Right atrium auricular region (tissue), 2 donors: ENCODE measurements at regions not wholly inside any gene's neighbourhood (a gene's known extent, or its start where the extent isn't known, plus 50 kb on each side); places are given as distances from the start of the nearest gene placed in this dataset.
"Not testable (repeated sequence)": the region's sequence is repeated elsewhere in the genome, so short reads cannot be mapped to it uniquely, and the experiment has no call there.

Source experiments
- DNase-seq: peaks from one replicate; pipeline ENCODE4 v3.0.0-alpha.2; 2019; ENCODE audit warnings: low spot score
- H3K27ac ChIP-seq, 2 donors: fragments of 200-600 bp; sonication (generic); 1 replicate in 1 of 2; 2 replicates in 1 of 2; pipeline ENCODE4 v1.5.1; 2016 to 2019
- H3K27me3 ChIP-seq, 2 donors: fragments of 200-600 bp; sonication (generic); one replicate each; pipeline versions ENCODE4 v1.5.1 to v1.6.0; 2017 to 2019
- H3K36me3 ChIP-seq: fragments of 200-600 bp; sonication (generic); one replicate; pipeline ENCODE4 v1.5.1; 2016
- H3K4me1 ChIP-seq, 2 donors: fragments of 200-600 bp; sonication (generic); one replicate each; pipeline versions ENCODE4 v1.5.1 to v1.6.0; 2017 to 2019
- H3K4me3 ChIP-seq, 2 donors: fragments of 200-600 bp; sonication (generic); 1 replicate in 1 of 2; 2 replicates in 1 of 2; pipeline ENCODE4 v1.5.1; 2017 to 2019; ENCODE audit warnings: mild to moderate bottlenecking in 1 of 2, moderate library complexity in 1 of 2
- H3K9me3 ChIP-seq, 2 donors: fragments of 200-600 bp; sonication (generic); one replicate each; pipeline ENCODE4 v1.5.1; 2019
- TF ChIP-seq, protein P1 (sequence below), 2 donors: fragments of 200-600 bp; sonication (generic); IDR thresholded peaks; one replicate each; pipeline ENCODE4 v1.5.1; 2019; ENCODE audit warnings: antibody characterized with exemption in 2 of 2

DNA sequence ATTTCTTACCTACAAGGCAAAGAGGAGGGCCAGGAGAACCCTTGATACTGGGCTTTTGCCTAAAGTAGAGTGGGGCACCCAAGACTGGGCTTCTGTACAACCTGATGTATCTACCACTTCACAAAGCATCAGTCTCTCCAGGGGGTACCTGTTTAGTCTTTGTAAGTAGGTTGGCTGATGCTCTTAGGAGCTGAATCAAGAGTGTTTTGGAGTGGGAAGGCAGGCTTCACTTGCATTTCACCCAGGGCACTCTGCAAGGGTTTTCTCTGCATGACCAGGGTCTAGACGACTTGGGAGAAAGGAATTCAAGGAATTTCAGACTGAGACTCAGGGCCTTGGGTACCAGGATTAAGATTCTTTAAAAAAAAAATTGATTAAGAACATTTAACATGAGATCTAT is 361.5 kb downstream of the RFC3 start:
- Histone ChIP-seq H3K9me3 (no peaks in the 10 kb centered on the region), H3K4me1 (no peaks in the 10 kb centered on the region), H3K27me3 (no peaks in the 10 kb centered on the region), H3K27ac (no peak overlapping the region), H3K36me3 (no peaks in the 10 kb centered on the region), H3K4me3 (no peak overlapping the region)
- TF ChIP-seq, protein P1, sequence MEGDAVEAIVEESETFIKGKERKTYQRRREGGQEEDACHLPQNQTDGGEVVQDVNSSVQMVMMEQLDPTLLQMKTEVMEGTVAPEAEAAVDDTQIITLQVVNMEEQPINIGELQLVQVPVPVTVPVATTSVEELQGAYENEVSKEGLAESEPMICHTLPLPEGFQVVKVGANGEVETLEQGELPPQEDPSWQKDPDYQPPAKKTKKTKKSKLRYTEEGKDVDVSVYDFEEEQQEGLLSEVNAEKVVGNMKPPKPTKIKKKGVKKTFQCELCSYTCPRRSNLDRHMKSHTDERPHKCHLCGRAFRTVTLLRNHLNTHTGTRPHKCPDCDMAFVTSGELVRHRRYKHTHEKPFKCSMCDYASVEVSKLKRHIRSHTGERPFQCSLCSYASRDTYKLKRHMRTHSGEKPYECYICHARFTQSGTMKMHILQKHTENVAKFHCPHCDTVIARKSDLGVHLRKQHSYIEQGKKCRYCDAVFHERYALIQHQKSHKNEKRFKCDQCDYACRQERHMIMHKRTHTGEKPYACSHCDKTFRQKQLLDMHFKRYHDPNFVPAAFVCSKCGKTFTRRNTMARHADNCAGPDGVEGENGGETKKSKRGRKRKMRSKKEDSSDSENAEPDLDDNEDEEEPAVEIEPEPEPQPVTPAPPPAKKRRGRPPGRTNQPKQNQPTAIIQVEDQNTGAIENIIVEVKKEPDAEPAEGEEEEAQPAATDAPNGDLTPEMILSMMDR (IDR thresholded peaks at IDR 0.05): no peak
- DNase-seq: no peak

DNA sequence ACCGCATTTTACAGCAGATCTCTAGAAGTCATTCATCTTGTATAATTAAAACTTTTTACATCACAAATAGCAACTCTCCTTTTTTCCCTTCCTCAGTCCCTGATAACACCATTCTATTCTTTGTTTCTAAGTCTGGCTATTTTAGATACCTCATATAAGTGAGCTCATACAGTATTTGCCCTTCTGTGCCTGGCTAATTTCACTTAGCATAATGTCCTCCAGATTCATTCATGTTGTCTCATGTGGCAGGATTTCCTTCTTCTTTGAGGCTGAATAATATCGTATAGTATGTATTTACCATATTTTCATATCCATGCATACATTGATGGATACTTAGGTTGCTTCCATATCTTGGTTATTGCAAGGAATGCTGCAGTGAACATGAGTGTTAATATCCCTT is 362.0 kb downstream of the RFC3 start:
- DNase-seq: no peak
- TF ChIP-seq, protein P1 (IDR thresholded peaks at IDR 0.05): no peak
- Histone ChIP-seq H3K4me3 (no peak overlapping the region), H3K36me3 (no peaks in the 10 kb centered on the region), H3K27me3 (no peaks in the 10 kb centered on the region), H3K4me1 (no peaks in the 10 kb centered on the region), H3K27ac (no peak overlapping the region), H3K9me3 (no peaks in the 10 kb centered on the region)

DNA sequence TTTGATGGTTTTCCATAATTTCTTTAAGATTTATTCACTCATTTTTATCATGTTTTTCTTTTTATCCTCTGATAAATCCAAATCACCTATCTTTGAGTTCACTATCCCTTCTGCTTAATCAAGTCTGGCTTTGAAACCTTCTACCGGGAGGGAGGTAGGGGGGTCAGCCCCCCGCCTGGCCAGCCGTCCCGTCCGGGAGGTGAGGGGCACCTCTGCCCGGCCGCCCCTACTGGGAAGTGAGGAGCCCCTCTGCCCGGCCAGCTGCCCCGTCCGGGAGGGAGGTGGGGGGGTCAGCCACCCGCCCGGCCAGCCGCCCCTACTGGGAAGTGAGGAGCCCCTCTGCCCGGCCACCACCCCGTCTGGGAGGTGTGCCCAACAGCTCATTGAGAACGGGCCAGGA is 363.3 kb downstream of the RFC3 start:
- H3K36me3 ChIP-seq, H3K4me3 ChIP-seq, H3K4me1 ChIP-seq, DNase-seq, H3K9me3 ChIP-seq, H3K27me3 ChIP-seq, H3K27ac ChIP-seq: not testable (repeated sequence)

DNA sequence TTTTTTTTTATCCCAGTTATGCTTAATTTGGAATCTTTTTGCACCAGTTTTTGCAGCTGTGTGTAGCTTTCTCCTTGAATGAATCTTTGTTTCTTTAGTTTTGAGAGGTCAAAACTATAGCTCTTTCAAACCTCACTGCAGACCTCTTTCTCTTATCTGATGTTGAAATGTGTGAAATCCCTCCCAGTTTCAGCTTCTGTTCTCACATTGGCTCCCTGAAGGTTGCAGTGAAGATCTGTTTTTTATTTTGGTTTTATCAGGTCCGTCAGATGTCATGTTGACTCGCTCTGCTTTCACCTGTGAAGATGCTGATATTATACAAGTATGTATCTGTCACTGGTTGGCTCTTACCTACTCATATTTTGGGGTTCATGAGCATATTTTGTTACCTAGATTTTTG is 372.0 kb downstream of the RFC3 start:
- no peak overlapping the region for H3K27ac ChIP-seq

DNA sequence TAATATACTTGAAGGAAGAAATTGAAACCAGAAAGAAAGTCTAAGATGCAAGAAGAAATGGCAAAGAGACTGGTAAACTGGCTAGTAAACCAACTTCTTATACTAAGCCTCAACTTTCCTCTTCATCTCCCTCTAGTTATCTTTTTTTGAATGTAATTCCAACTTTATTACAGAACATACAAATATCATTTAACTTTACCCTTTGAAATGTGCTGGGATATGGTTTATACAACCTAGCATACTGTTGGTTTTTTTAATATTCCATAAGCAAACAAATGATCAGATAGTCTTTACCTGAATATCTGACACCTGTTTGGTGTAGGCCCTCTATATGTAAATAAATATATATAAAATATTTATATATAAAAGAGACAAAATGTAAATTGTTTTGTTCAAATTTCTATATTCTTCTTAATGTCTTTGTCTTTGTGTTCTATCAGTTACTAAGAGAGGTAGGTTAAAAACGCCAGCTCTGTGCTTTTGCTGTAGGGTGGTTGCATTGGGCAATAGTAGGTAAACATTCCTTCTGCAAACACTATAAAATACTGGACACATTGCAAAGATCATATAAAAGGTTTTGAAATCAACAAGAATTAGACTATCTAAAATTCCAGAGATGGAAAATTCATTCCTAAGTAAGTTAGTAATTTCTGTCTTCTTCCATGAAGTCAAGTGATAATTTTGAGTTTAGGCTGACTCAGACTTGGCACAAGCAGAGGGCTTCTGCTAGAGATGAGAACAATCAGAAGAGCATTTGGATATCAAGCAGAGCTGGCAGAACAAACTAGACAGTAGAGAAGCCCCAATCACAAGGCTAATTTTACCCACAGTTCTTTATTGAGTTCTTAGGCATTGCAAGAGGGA is 383.3 kb downstream of the RFC3 start:
- no peak for DNase-seq
- Histone ChIP-seq H3K36me3 (no peaks in the 10 kb centered on the region), H3K27ac (peak overlapping the region; percentile 64 to 85), H3K27me3 (no peaks in the 10 kb centered on the region), H3K9me3 (peaks cover 0 to 4% of the 10 kb centered on the region in 2 donors), H3K4me3 (no peak overlapping the region), H3K4me1 (peaks cover 0 to 6% of the 10 kb centered on the region in 2 donors)
- TF ChIP-seq, protein P1 (IDR thresholded peaks at IDR 0.05): no peak

More for the DNA sequence above, 372.0 kb downstream of the RFC3 start:
- Histone ChIP-seq H3K4me1 (no peaks in the 10 kb centered on the region), H3K27me3 (no peaks in the 10 kb centered on the region), H3K9me3 (no peaks in the 10 kb centered on the region), H3K4me3 (no peak overlapping the region), H3K36me3 (no peaks in the 10 kb centered on the region)
- TF ChIP-seq, protein P1 (IDR thresholded peaks at IDR 0.05): no peak
- no peak for DNase-seq

DNA sequence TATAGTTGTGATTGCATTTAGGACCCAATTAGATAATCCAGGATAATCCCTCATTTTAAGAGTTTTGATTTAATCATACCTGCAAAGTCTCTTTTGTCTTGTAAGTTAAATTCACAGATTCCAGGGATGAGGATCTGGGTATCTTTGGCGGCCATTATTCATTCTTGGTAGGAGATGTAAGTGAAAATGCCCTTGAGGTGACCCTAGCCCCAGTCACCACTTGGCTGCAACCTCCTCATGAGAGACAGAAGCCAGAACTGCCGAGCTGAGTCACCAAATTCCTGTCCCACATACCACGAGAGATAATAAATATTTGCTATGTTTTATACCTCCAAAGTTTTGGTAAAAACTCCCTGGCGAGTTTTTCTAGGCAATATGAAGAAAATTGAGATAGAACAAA is 389.4 kb downstream of the RFC3 start:
- Histone ChIP-seq H3K9me3 (peaks cover 0 to 5% of the 10 kb centered on the region in 2 donors), H3K4me1 (peaks cover 0 to 10% of the 10 kb centered on the region in 2 donors), H3K36me3 (no peaks in the 10 kb centered on the region), H3K4me3 (no peak overlapping the region), H3K27me3 (no peaks in the 10 kb centered on the region), H3K27ac (peak overlapping the region in 1 of 2 donors; percentile 49)
- TF ChIP-seq, protein P1 (IDR thresholded peaks at IDR 0.05): no peak
- no peak for DNase-seq
